HEK293T (cell line): ENCODE measurements at regions not wholly inside any gene's neighbourhood (a gene's known extent, or its start where the extent isn't known, plus 50 kb on each side); places are given as distances from the start of the nearest gene placed in this dataset.

Experiments used
- BHLHE40 ChIP-seq: fragments of 450-650 bp; IDR thresholded peaks from 2 replicates; pipeline ENCODE4 v1.6.1; 2016; ENCODE audit warnings: mild to moderate bottlenecking, moderate library complexity, borderline replicate concordance
- ELF4 ChIP-seq: fragments of 450-650 bp; IDR thresholded peaks from 2 replicates; pipeline ENCODE4 v1.6.1; 2017; ENCODE audit warnings: antibody characterized with exemption
- FOXM1 ChIP-seq: fragments of 450-650 bp; IDR thresholded peaks from 2 replicates; pipeline ENCODE4 v1.6.1; 2017; ENCODE audit warnings: mild to moderate bottlenecking, borderline replicate concordance
- LEF1 ChIP-seq: fragments of 450-650 bp; IDR thresholded peaks from 2 replicates; pipeline ENCODE4 v1.6.1; 2017; ENCODE audit warnings: mild to moderate bottlenecking, borderline replicate concordance
- SP1 ChIP-seq: fragments of 450-650 bp; IDR thresholded peaks from 2 replicates; pipeline ENCODE4 v1.6.1; 2017
- SUZ12 ChIP-seq: fragments of 450-650 bp; IDR thresholded peaks from 2 replicates; pipeline ENCODE4 v1.6.1; 2016; ENCODE audit warnings: mild to moderate bottlenecking
- ZNF384 ChIP-seq: fragments of 450-650 bp; IDR thresholded peaks from 2 replicates; pipeline ENCODE4 v1.6.1; 2016
- TF ChIP-seq, protein P1 (sequence below): fragments of 450-650 bp; IDR thresholded peaks from 2 replicates; pipeline ENCODE4 v1.6.1; 2016

GRCh38 chr12:128042825-128043224, 224.1 kb upstream of the TMEM132C start:
- no peak for TF ChIP-seq ELF4
- no peak for TF ChIP-seq FOXM1
- no peak for TF ChIP-seq SUZ12
- no peak for TF ChIP-seq BHLHE40
- TF ChIP-seq SP1 = no peak
- no peak for TF ChIP-seq ZNF384
- TF ChIP-seq LEF1 = no peak
- TF ChIP-seq, protein P1, sequence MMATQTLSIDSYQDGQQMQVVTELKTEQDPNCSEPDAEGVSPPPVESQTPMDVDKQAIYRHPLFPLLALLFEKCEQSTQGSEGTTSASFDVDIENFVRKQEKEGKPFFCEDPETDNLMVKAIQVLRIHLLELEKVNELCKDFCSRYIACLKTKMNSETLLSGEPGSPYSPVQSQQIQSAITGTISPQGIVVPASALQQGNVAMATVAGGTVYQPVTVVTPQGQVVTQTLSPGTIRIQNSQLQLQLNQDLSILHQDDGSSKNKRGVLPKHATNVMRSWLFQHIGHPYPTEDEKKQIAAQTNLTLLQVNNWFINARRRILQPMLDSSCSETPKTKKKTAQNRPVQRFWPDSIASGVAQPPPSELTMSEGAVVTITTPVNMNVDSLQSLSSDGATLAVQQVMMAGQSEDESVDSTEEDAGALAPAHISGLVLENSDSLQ = no peak
